ENCODE measurements at regions not wholly inside any gene's neighbourhood (a gene's known extent, or its start where the extent isn't known, plus 50 kb on each side); places are given as distances from the start of the nearest gene placed in this dataset.

DNA sequence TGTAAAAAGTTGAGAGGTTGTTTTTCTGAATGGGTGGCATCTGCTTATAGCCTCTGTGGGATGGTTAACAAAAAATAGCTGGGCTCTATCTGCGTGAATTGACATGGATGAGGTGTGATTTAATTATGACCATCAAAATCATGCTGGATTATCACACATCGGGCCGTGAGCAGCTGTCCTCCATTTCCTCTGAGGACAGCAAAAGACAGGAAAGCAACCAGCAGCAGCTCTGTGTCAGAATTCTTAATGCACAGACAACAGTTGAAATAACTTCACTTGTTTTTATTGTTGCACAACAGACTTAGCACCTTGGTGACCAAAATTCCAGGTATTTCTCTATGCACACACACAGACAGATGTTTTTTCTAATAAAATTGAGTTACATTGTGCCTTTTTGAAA lies 54.5 kb upstream of the LAPTM5 start:
- TF ChIP-seq CTCF (IDR thresholded peaks at IDR 0.05) (no peak), POLR2A (IDR thresholded peaks at IDR 0.05) (no peak)

Data from tibial nerve (tissue), 3 donors.